Activated CD4-positive, CD25-positive, alpha-beta regulatory T cell treated with anti-CD3 and anti-CD28 coated beads, Interleukin-2, amount 50 U/mL, for 24 hours (primary cell): ENCODE measurements at regions not wholly inside any gene's neighbourhood (a gene's known extent, or its start where the extent isn't known, plus 50 kb on each side); places are given as distances from the start of the nearest gene placed in this dataset.

Experiments used
- ATAC-seq, 2 donors: fragments of 150-1000 bp; cut with Tn5 transposase; one replicate each; pipeline ENCODE4 v1.10.0; 2021; ENCODE audit warnings: mild to moderate bottlenecking in 1 of 2, moderate library complexity in 1 of 2

DNA sequence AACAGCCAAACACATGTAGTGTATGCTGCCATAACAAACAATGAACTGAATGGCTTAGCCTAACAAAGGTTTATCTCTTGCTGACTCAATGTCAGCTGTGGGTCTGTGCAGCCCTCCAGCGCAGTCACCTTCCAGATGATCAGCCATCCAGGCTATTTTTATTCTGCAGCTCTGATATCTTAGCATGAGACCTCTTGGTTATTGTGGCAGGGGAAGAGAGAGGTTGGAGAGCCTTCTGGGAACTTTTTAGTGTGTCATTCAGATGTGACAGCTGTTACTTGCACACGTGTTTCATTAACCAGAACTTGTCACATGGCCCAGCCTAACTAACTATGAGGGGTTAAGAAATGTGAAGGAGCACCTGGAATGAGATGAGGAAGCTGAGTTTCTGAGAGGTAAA lies 202.5 kb downstream of the DHX35 start:
- ATAC-seq, result no peak

DNA sequence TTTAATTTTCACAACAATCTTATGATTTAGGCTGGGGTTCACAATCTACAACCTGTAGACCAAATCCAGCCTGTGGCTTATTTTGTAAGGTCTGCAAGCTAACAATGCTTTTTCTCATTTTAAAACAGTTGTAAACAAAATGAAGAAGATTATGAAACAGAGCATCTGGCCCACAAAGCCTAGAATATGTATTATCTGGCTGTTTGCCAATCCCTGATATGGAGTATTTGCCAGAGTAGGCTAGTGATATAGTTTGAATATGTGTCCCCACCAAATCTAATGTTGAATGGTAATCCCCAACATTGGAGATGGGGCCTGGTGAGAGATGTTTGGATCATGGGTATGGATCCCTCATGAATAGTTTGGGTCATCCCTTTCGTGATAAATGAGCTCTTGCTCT lies 201.8 kb downstream of the DHX35 start:
- ATAC-seq, result no peak

DNA sequence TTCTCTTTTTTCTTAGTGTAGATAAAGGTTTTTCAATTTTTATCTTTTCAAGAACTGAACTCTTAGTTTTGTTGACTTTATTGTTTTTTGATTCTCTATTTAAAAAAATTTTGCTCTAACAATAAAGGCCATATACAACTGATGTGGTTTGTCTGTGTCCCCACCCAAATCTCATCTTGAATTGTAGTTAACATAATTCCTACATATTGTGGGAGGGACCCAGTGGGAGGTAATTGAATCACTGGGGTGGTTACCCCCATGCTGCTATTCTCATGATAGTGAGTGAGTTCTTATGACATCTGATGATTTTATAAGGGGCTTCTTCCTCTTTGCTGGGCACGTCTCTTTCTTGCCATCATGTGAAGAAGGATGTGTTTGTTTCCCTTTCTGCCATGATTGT lies 199.8 kb downstream of the DHX35 start:
- no peak for ATAC-seq

DNA sequence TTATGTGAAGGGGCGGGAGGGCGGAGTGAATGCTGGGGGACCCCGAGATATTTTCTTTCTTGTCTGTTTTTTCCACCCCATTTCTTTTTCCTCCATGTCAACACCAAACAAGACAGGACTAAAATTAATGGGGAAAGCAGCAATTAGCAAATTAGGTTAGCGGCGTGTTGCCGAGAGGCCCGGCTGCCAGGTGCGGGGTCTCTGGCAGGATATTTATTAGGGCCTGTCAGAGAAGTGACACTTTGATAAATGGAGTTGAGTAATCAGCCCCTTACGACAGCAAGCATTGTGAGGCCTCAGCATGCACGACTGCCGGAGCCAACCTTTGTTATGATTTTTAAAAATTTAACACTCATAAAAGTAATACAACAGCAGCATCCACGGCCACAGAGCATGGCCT lies 193.8 kb downstream of the DHX35 start:
- no peak for ATAC-seq

DNA sequence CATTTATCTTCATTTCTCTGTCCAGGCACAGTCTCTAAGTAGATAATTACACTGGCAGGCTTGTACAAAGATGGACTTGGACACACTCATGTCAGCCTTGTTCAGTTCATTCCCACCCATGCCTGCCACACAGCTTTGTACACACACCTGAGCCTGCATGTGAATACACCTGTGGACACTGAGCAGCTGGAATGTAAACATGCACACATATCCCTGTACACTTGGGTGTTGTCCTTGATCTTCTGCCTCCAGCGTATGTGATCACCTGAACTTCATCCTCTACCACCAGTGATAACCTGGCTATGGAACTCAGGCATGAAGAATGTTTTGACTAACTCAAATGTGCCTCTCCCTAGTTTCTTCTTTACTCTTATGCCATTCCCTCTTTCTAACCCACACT lies 190.6 kb downstream of the DHX35 start:
- ATAC-seq, result no peak

DNA sequence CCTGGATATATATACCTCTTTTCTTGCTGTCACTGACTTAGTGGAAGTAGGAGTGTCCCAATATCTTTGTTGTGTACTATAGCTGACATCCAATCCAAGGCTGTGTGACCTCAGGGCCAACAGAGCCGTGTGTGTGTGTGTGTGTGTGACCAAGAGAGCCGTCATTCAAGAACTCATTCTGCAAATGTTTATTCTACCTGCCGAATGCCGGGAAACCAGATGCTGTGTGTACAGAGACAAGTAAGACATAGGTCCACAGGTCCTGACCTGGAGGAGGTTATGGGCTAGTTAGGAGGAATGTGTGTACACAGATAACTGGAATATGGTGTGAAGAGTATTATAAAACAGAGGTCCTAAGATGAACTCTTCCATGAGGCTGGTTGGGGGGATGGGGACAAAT lies 190.0 kb downstream of the DHX35 start:
- no peak for ATAC-seq

DNA sequence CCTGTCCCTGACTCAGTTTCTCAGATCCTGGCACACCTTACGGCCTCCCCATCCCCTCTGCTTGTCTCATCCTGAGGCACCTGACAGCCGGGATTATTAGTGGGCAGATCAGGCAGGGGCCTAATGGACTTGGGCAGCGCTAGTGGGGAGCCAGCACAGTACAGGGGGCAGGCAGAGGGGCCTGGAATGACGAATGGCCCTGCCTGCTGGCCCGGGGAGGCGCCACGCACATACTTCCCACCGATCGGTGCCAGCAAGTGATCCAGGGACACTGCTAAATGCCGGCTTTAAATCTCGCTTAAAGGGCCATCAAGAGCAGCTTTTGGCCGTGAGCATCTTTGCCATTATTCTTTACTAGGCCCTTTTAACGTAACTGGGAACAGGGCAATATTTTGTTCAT lies 188.4 kb downstream of the DHX35 start:
- no peak for ATAC-seq

DNA sequence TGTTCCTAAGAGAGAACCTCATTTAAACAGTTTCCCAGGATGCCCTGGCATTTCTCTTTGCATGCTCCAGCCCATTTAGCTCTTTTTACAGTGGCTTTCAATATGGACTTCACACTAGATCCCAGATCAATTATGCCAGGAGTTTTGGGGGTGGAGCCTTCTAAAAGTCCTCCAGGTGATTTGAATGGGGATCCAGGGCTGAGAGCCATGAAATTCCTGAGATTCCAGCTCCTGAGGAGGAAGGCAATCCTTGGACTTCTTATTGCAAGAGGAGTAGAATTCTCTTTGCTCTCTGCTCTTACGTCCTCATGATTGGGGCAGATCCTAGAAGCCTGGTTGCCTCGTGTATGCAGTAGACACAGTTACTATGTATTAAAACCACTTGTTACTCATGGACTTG lies 184.2 kb downstream of the DHX35 start:
- ATAC-seq, result no peak

DNA sequence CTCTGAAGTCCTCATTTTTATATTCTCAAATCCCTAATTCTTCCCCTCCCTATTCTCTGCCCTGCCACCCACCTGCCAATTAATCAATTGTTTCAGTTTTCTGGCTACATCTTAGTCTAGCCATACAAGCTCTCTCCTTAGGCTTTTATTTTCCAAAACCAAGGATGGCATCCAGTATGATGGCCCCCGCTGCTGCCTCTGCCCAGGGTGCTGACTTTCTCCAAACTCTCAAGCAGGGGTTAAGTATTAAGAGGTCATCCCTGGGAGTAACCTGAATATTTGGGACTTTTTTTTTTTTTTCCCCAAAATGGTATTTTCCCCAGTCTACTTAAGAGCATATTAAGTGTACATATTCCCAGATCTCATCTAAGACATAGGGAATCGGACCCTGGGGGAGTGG lies 183.8 kb downstream of the DHX35 start:
- no peak for ATAC-seq

DNA sequence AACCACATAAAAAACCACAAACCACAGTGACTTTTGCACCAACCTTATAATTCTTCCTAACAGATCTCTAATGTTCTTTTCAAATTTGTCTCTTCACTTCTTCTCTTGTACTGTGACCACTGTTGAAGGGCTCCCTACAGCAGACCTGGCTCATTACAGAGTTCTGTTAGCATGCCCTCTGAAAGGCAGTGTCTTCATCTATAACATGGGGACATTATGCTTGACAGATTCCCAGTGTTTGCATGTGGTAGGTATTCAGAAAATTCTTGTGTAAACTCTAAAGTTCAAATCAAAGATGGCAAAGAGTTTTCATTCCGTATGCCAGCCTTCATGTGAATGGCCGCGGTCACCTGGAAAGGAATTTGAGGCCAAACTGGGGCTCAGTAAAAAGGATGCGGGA lies 182.6 kb downstream of the DHX35 start:
- no peak for ATAC-seq

DNA sequence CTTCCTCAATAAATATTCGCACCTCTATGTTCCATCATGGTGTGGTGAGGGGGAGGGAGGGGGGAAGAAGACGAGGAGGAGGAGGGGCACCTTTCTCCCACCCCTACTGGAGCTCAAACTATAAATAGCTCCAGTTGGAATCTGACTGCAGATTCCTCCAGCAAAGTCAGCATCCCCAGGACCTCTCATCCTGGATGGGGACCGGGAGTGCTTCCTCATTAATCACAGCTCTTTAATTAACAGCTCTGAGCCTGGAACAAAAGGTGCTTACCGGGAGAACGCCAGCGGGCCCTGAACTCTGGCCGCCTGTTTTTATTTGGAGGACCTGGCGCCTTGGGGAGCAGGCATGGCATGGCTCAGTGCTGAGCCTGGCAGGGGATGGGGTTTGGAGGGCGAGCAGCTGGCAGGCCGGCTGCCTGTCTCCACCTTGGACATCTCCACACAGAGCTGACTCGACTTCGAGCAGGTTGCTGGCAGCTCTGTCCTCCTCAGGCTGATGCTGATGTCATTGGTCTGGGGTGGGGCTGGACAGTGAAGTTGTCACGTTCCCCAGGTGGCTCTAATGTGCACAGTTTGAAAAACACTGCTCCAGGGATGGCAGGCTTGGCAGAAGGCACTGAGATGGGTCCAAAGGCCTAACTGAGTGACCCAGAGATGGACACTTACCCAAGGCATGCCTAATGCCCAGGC lies 180.4 kb downstream of the DHX35 start:
- no peak for ATAC-seq

DNA sequence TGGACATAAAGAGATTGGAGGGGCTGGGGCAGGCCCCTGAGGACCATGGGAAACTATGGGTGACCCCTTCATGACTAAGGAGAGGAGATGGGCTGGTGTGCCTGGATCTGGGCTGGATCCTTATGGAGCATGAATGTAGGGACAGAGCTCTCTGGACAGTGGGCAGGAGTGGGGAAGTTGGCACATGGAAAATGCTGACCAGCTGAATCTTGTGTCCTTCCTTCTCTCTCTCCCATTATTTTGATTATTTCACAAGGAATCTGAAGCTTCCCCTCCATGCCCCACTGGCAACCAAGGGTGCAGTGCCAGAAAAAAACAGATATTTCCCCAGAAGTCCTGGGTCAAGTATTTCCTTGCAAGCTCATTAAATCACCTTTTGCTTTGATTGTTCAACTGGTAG lies 175.2 kb downstream of the DHX35 start:
- no peak for ATAC-seq

DNA sequence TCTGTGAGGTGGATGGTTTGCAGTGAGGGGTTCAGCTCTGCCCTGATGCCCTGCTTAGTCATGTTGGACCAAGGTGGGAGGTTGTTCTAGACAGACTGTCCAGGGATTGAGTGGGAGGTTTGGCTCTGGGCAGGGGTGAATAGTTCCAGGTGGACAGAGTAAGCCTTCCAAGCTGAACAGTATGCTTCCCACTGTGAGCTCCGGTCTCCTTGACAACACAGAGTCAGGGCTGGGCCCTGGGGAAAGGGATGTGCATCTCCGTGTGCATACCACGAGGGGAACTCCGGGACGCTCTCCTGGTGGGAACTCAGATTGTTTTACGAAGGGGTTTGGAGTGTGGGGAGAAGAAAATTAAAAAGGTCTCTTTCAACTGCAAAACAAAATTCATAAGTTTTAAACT lies 174.7 kb downstream of the DHX35 start:
- no peak for ATAC-seq

DNA sequence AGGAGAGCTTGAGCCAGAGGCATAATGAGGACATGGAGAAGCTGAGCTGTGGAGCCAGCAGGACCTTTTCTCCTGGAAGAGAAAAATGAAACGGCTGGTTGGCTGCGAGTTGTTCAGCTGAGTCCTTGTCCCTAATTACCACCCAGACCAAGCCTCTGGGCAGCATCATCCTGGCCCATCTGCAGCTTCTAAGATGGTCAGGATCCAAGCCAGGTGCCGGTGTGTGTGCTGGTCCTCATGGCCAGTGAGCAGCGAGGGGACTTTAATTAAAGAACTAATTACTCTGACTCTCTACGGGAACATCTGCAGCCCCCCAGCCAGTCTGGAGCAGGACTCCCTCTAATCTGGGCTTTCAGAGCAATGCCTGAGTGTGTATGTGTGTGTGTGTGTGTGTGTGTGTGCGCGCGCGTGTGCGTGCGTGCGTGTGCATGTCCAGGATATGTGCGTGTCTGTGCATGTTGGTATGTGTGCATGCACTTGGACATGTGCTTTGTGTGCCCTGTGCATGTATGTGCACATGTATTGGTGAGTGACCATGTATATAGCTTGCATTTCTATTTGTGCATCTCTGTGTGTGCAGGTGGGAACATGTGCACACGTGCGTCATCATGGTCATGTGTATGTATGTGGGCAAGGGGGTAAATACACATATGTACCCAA lies 173.9 kb downstream of the DHX35 start:
- no peak for ATAC-seq

DNA sequence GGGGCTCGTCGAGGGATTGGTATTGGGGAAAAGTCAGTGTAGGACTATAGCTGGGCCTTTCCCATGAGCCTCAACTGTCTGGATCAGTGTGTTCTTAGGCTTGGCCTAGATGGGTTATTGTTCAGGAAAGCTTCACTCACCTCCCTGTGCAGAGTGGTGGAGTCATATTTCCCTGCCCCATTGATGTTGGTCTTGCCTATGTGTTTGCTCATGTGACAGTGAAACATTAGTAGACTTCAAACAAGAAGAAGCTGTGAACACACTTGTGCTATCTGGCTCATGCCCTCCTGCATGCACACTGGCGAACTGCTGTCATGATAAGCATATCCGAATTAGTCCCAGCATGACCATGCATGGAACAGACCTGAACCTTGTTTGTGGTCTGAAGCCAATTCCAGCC lies 171.1 kb downstream of the DHX35 start:
- ATAC-seq, result no peak

DNA sequence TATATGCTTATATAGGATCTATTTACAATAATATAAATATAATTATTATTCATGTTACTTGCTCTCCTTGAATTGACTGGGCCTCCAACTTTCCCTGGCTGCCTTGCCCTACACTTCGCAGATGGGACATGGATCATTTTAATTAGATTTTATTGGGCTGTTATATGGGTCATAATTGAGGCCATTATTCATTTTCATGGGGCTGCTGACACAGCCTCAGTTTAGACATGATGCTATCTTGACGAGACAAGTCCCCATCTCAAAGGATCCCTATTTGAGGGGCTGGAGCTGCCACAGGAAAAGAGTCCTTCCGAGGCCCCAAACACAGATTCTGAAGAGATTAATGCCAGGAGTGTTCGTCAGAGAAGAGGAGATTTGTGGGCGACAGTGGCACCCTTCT lies 170.4 kb downstream of the DHX35 start:
- ATAC-seq, result no peak

DNA sequence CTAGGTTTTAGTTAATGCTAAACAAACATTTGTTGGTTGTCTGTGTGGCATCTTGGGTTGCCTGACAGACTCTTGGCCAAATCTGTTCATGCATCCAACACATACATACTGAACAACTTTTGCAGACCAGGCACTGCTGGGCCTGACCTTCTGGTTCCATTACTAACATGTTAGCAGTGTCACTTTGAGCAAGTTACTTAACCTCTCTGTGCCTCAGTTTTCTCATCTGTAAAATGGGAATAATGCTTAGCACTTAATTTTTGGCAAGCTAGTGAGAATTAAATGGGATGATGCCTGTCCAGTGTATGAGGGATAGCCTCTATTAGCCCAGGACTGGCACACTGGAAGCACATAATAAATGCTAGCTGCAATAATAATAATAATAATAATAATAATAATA lies 169.9 kb downstream of the DHX35 start:
- no peak for ATAC-seq

DNA sequence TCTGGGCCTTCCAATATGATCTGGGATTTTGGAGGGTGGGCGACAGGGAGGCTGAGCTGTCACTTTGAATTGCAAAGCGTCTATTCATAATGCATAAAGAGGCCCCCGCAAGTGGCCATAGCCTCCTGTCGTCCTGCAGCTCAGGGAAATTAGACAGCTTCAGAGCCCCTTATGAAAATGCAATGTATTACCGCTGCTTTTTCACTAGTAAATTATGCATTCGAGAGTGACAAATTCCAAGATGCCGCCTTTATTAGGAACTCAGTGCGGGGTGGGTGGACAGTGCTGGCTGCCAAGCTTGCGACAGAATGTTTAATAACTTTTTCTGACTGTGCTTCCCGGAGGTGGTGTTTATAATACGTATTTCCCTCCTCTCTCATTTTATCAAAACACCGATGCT lies 168.5 kb downstream of the DHX35 start:
- no peak for ATAC-seq

DNA sequence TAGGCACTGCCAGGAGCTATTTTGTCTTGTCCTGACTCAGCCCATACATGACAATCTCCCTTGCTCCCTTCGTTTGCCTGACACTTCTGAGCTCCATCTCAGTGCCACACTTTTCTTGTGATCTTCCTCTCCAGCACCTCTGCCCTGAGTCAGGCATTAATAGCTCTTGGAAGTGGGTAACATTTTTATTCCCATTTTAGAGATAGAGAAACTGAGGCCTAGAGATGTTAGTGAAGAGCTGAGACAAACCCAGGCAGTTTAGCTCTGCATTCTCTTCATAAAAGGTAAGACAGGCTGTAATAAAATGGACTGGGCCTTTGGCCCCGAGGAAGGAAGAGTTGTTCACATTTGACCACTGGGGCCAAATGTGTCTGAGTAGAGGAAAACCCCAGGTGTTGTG lies 167.4 kb downstream of the DHX35 start:
- ATAC-seq, result no peak

DNA sequence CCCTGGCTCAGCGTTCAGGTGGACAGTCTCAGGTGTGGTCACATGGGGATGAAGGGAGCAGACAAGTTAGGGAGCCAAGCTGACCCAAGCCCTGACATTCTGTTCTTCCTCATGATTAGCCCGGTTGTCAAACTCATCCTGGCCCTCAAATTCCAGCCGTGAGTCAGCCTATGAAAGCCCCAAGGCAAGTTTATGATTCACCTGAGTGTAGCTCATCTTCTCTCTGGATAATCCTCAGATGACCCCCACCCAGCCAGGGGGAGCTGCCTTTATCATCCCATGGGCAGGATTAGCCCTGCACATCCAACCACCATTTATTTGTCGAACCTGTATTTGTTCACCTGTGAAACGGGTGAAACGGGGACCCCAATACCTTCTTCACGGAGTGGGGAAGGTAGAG lies 161.9 kb downstream of the DHX35 start:
- ATAC-seq, result no peak

DNA sequence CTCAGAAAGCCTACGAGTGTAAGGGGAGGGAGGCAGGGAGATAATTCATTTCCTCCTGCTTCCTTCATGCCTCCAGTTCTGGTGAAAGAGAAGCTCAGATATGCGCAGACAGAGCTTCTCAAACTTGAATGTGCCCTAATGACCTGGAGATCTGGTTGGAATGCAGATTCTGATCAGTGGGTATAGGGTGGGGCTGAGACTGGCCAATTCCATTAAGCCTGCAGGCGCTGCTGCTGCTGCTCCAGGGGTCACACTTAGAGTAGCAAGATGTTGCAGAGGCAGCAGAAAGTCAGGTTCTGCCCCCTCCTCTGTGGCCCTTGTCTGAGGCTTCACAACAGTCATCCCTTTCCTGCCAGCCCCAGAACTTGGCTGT lies 161.0 kb downstream of the DHX35 start:
- no peak for ATAC-seq

DNA sequence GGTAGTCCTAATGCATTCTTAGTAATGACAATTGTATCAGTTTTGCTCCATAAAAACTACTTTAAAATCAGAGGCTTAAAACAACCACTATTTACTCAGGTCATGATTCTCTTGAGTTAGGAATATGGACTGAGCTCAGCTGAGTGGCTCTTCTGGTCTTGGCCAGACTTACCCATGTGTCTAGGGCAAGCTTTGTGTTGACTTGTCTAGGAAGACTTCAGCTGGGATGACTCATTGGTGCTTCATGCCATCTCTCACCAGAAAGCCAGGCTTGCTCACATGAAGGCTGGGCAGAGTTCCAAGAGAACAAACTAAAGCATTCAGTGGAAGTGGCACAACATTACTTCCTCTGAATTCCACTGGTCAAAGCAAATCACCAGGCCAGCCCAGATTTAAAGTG lies 155.3 kb downstream of the DHX35 start:
- no peak for ATAC-seq

DNA sequence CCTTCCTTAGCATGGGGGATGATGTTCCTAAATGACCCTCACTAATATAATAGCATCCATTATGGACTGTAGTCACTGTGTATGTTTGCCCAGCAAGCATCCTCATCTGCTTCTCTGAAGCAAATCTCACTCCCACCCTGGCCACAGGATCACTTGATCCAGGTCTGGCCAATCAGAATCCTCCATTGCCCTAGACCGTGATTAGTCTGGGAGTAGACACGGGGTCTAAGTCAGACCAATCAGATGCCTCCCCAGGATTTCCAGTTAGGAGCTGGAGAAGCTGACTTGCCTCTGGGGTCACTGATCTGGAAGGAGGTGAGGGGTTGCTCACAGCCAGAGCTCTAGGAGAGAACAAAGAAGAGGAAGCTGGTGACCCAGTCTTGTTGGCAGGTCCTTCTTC lies 153.9 kb downstream of the DHX35 start:
- ATAC-seq, result no peak

DNA sequence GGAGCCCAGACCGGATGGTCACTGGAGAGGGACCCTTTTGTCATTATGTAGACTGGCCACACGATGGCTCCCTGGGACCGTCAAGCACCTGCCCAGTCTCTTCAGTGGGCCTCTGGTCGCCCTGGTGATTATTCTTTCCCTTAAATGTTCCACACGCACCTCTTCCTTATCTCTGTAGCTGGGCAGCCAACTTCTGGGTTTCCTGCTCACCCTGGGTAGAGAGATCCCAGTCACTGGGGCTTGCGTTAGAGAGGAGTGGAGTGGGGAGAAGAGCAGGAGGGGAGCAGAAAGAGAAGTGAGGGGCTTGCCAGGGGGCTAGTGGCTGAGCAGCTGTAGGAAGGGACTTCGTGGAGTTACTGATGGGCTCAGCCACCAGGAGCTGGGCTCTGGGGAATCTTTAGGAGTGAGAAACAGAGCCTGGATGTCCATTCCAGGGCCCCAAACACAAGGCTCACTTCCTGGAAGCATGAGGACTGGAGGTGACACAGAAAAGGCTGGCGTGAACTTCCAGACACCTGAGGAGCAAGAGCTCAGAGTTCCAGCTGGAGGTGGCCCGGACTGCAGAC lies 150.1 kb downstream of the DHX35 start:
- ATAC-seq, result no peak
